ENCODE measurements at regions not wholly inside any gene's neighbourhood (a gene's known extent, or its start where the extent isn't known, plus 50 kb on each side); places are given as distances from the start of the nearest gene placed in this dataset.

- Mint-ChIP-seq H3K4me1 (peaks cover 4% of the 10 kb centered on the region), H3K27me3 (peaks cover 5% of the 10 kb centered on the region), H3K27ac (no peak overlapping the region), H3K4me3 (no peak overlapping the region), H3K36me3 (ENCODE audit: low read depth) (peaks cover 2% of the 10 kb centered on the region)
- no peaks in the 10 kb centered on the region for H3K9me3 ChIP-seq (ENCODE audit: control insufficient read depth, low read length, poor library complexity, severe bottlenecking)
- DNase-seq (no peak), ATAC-seq (no peak)
These were observed 96.0 kb upstream of the MYCN start for GRCh38 chr2:15844211-15844801.

- H3K9me3 ChIP-seq (ENCODE audit: control insufficient read depth, low read length, poor library complexity, severe bottlenecking), result no peaks in the 10 kb centered on the region
- peaks cover 5% of the 10 kb centered on the region for H3K27me3 Mint-ChIP-seq
- no peak overlapping the region for H3K4me3 Mint-ChIP-seq
- peaks cover 2% of the 10 kb centered on the region for H3K36me3 Mint-ChIP-seq (ENCODE audit: low read depth)
- H3K27ac Mint-ChIP-seq, result no peak overlapping the region
- H3K4me1 Mint-ChIP-seq, result peaks cover 4% of the 10 kb centered on the region
- DNase-seq, result no peak
- ATAC-seq, result no peak
These were observed 95.1 kb upstream of the MYCN start for GRCh38 chr2:15845294-15845693.

- Mint-ChIP-seq H3K4me1 (peaks cover 4% of the 10 kb centered on the region), H3K4me3 (no peak overlapping the region), H3K27me3 (peaks cover 5% of the 10 kb centered on the region), H3K36me3 (ENCODE audit: low read depth) (peaks cover 2% of the 10 kb centered on the region), H3K27ac (no peak overlapping the region)
- no peaks in the 10 kb centered on the region for H3K9me3 ChIP-seq (ENCODE audit: control insufficient read depth, low read length, poor library complexity, severe bottlenecking)
- no peak for DNase-seq
- ATAC-seq, result no peak
These were observed 94.5 kb upstream of the MYCN start for GRCh38 chr2:15845737-15846405.

GRCh38 chr2:15846626-15847025 lies 93.7 kb upstream of the MYCN start:
- DNase-seq, result no peak
- Mint-ChIP-seq H3K27ac (no peak overlapping the region), H3K4me3 (no peak overlapping the region), H3K27me3 (no peaks in the 10 kb centered on the region), H3K4me1 (no peaks in the 10 kb centered on the region), H3K36me3 (ENCODE audit: low read depth) (peaks cover 2% of the 10 kb centered on the region)
- ATAC-seq, result no peak
- no peaks in the 10 kb centered on the region for H3K9me3 ChIP-seq (ENCODE audit: control insufficient read depth, low read length, poor library complexity, severe bottlenecking)

- Mint-ChIP-seq H3K4me1 (no peaks in the 10 kb centered on the region), H3K4me3 (no peak overlapping the region), H3K27me3 (no peaks in the 10 kb centered on the region), H3K36me3 (ENCODE audit: low read depth) (peaks cover 2% of the 10 kb centered on the region), H3K27ac (no peak overlapping the region)
- H3K9me3 ChIP-seq (ENCODE audit: control insufficient read depth, low read length, poor library complexity, severe bottlenecking), result no peaks in the 10 kb centered on the region
- no peak for DNase-seq
- no peak for ATAC-seq
These were observed 89.8 kb upstream of the MYCN start for GRCh38 chr2:15850534-15850933.

GRCh38 chr2:15851076-15851693 lies 89.2 kb upstream of the MYCN start:
- ATAC-seq (no peak), DNase-seq (no peak)
- H3K27me3 Mint-ChIP-seq, result no peaks in the 10 kb centered on the region
- H3K27ac Mint-ChIP-seq, result no peak overlapping the region
- H3K4me1 Mint-ChIP-seq, result no peaks in the 10 kb centered on the region
- H3K36me3 Mint-ChIP-seq (ENCODE audit: low read depth), result peaks cover 2% of the 10 kb centered on the region
- no peaks in the 10 kb centered on the region for H3K9me3 ChIP-seq (ENCODE audit: control insufficient read depth, low read length, poor library complexity, severe bottlenecking)
- no peak overlapping the region for H3K4me3 Mint-ChIP-seq

- DNase-seq (no peak), ATAC-seq (no peak)
- Mint-ChIP-seq H3K4me3 (no peak overlapping the region), H3K4me1 (no peaks in the 10 kb centered on the region), H3K36me3 (ENCODE audit: low read depth) (peaks cover 2% of the 10 kb centered on the region), H3K27me3 (no peaks in the 10 kb centered on the region), H3K27ac (no peak overlapping the region)
- no peaks in the 10 kb centered on the region for H3K9me3 ChIP-seq (ENCODE audit: control insufficient read depth, low read length, poor library complexity, severe bottlenecking)
These were observed 87.5 kb upstream of the MYCN start for GRCh38 chr2:15852811-15853210.

GRCh38 chr2:15853903-15854302 lies 86.4 kb upstream of the MYCN start:
- ATAC-seq, result no peak
- Mint-ChIP-seq H3K27ac (no peak overlapping the region), H3K27me3 (peaks cover 10% of the 10 kb centered on the region), H3K4me1 (no peaks in the 10 kb centered on the region), H3K4me3 (no peak overlapping the region), H3K36me3 (ENCODE audit: low read depth) (peaks cover 2% of the 10 kb centered on the region)
- H3K9me3 ChIP-seq (ENCODE audit: control insufficient read depth, low read length, poor library complexity, severe bottlenecking), result no peaks in the 10 kb centered on the region
- DNase-seq, result no peak

GRCh38 chr2:15855766-15856260 lies 84.5 kb upstream of the MYCN start:
- Mint-ChIP-seq H3K4me1 (no peaks in the 10 kb centered on the region), H3K27me3 (peaks cover 14% of the 10 kb centered on the region)
- no peak for ATAC-seq

GRCh38 chr2:15856318-15856717 lies 84.0 kb upstream of the MYCN start:
- Mint-ChIP-seq H3K4me3 (no peak overlapping the region), H3K36me3 (ENCODE audit: low read depth) (no peaks in the 10 kb centered on the region), H3K27ac (no peak overlapping the region), H3K4me1 (no peaks in the 10 kb centered on the region), H3K27me3 (peaks cover 14% of the 10 kb centered on the region)
- H3K9me3 ChIP-seq (ENCODE audit: control insufficient read depth, low read length, poor library complexity, severe bottlenecking), result no peaks in the 10 kb centered on the region
- DNase-seq (no peak), ATAC-seq (no peak)

More at GRCh38 chr2:15855766-15856260, 84.5 kb upstream of the MYCN start:
- DNase-seq, result no peak
- no peaks in the 10 kb centered on the region for H3K36me3 Mint-ChIP-seq (ENCODE audit: low read depth)
- H3K9me3 ChIP-seq (ENCODE audit: control insufficient read depth, low read length, poor library complexity, severe bottlenecking), result no peaks in the 10 kb centered on the region
- no peak overlapping the region for H3K4me3 Mint-ChIP-seq
- no peak overlapping the region for H3K27ac Mint-ChIP-seq

- no peak overlapping the region for H3K27ac Mint-ChIP-seq
- peaks cover 26% of the 10 kb centered on the region for H3K27me3 Mint-ChIP-seq
- DNase-seq (no peak), ATAC-seq (no peak)
- H3K9me3 ChIP-seq (ENCODE audit: control insufficient read depth, low read length, poor library complexity, severe bottlenecking), result no peaks in the 10 kb centered on the region
- no peaks in the 10 kb centered on the region for H3K36me3 Mint-ChIP-seq (ENCODE audit: low read depth)
- H3K4me1 Mint-ChIP-seq, result no peaks in the 10 kb centered on the region
- H3K4me3 Mint-ChIP-seq, result no peak overlapping the region
These were observed 81.9 kb upstream of the MYCN start for GRCh38 chr2:15858466-15858865.

GRCh38 chr2:15860051-15860663 lies 80.2 kb upstream of the MYCN start:
- no peaks in the 10 kb centered on the region for H3K4me1 Mint-ChIP-seq
- H3K4me3 Mint-ChIP-seq, result no peak overlapping the region
- H3K36me3 Mint-ChIP-seq (ENCODE audit: low read depth), result no peaks in the 10 kb centered on the region
- DNase-seq (no peak), ATAC-seq (no peak)
- H3K9me3 ChIP-seq (ENCODE audit: control insufficient read depth, low read length, poor library complexity, severe bottlenecking), result no peaks in the 10 kb centered on the region
- H3K27ac Mint-ChIP-seq, result no peak overlapping the region
- peaks cover 26% of the 10 kb centered on the region for H3K27me3 Mint-ChIP-seq

- ATAC-seq (no peak), DNase-seq (no peak)
- Mint-ChIP-seq H3K4me3 (no peak overlapping the region), H3K36me3 (ENCODE audit: low read depth) (no peaks in the 10 kb centered on the region), H3K27ac (no peak overlapping the region), H3K4me1 (no peaks in the 10 kb centered on the region), H3K27me3 (peaks cover 26% of the 10 kb centered on the region)
- no peaks in the 10 kb centered on the region for H3K9me3 ChIP-seq (ENCODE audit: control insufficient read depth, low read length, poor library complexity, severe bottlenecking)
These were observed 79.6 kb upstream of the MYCN start for GRCh38 chr2:15860760-15861159.
